ENCODE measurements at regions not wholly inside any gene's neighbourhood (a gene's known extent, or its start where the extent isn't known, plus 50 kb on each side); places are given as distances from the start of the nearest gene placed in this dataset.

DNA sequence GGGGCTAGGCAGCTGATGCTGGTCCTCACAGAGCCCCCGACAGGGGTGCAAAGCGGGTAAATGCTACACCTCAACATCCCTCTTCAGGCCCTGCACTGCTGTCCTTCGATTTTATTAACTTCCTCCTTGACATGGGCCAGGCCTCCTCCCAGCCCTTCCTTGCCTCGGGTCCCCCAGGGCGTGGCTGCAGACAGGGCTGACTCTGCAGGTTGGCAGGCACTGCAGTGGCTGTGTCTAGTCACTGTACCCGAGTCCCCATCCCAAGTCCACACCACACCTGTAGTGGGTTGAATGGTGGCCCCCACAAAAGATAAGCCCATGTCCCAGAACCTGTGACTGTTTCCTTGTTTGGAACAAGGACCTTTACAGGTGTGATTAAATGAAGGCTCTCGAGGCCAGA lies 140.2 kb downstream of the TWIST2 start:
- TF ChIP-seq EZH2phosphoT487 (IDR thresholded peaks at IDR 0.05; ENCODE audit: insufficient read depth, low read depth) (no peak), EZH2 (IDR thresholded peaks at IDR 0.05; ENCODE audit: insufficient read depth, poor library complexity, severe bottlenecking) (no peak)
